ENCODE measurements at regions not wholly inside any gene's neighbourhood (a gene's known extent, or its start where the extent isn't known, plus 50 kb on each side); places are given as distances from the start of the nearest gene placed in this dataset.
"Not testable (repeated sequence)": the region's sequence is repeated elsewhere in the genome, so short reads cannot be mapped to it uniquely, and the experiment has no call there.

- DNase-seq, result no peak
Observed at GRCh38 chr6:93932175-93932574, 512.8 kb upstream of the EPHA7 start.

GRCh38 chr6:93927731-93928130 is 508.4 kb upstream of the EPHA7 start:
- no peak for DNase-seq

- DNase-seq, result no peak
Observed at GRCh38 chr6:93919365-93919764, 500.0 kb upstream of the EPHA7 start.

DNA sequence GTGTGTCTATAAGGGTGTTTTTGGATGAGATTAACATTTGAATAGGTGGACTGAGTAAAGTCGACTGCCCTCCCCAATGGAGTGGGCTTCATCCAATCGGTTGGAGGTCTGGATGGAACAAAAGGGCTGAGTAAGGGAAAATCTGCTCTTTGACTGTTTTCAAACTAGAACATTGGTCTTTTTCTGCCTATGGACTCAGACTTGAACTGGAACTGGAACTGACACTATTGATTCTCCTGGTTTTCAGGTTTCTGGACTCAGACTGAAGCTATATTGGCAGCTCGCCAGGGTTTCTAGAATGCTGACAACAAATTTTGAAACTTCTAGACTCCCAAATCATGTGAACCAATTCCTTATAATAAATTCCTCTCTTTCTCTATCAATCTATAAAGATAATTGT is 498.9 kb upstream of the EPHA7 start:
- DNase-seq, result no peak

GRCh38 chr6:93917216-93917615 is 497.9 kb upstream of the EPHA7 start:
- no peak for DNase-seq

GRCh38 chr6:93916716-93917115 is 497.4 kb upstream of the EPHA7 start:
- DNase-seq, result no peak

GRCh38 chr6:93915961-93916360 is 496.6 kb upstream of the EPHA7 start:
- DNase-seq, result no peak

GRCh38 chr6:93902517-93902916 is 483.2 kb upstream of the EPHA7 start:
- DNase-seq, result no peak

DNA sequence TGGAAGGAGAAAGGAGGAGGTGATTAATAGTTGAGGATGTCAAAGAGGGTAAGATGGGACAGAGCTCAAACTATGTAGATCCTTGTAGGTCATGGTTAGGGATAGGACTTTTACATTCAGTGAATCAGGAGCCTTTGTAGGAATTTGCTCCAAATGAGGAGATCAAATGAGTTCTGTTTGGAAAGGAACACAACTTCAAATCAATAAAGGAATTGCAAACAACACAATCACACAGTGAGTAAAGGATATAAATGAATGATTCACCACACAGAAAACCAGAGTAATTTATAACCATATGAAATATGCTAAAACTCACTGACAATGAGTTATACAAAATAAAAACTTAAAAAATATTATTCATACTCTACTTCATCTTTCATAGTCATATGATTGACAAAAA is 480.8 kb upstream of the EPHA7 start:
- DNase-seq, result no peak

DNA sequence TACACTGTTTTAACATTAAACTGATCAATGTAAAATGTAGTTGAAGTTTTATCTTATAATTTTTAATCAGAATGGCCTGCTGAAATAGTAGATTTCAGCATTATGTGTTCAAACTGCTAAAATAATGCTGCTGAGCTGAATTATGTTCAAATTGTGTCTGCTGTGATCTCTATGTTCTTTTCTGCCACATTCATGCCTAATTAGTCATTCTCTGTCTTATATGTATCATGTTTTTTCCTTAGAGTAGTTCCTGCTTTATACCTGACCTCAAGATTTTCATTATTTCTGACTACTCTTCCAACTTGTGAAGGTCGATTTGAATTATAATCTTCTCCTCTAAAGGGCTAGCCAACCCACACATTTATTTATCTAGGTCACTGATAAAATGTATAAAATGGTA is 476.7 kb upstream of the EPHA7 start:
- DNase-seq, result no peak

DNA sequence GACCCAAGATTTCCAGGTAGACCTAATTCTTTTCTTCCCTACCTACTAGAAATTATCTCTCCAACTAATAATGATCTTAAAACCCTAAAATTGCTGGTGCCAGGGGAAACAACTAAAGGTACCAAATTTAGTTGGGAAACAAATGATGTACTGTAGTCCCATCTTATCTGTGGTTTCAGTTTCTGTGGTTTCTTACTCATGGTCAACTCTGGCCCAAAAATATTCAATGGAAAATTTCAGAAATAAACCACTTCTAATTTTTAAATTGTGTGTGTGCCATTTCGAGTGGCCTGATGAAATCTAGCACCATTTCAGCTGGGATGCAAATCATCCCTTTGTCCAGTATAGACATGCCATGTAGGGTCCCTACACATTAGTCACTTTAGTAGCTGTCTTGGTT is 475.2 kb upstream of the EPHA7 start:
- no peak for DNase-seq

- DNase-seq, result no peak
Observed at GRCh38 chr6:93889713-93890112, 470.4 kb upstream of the EPHA7 start.

DNA sequence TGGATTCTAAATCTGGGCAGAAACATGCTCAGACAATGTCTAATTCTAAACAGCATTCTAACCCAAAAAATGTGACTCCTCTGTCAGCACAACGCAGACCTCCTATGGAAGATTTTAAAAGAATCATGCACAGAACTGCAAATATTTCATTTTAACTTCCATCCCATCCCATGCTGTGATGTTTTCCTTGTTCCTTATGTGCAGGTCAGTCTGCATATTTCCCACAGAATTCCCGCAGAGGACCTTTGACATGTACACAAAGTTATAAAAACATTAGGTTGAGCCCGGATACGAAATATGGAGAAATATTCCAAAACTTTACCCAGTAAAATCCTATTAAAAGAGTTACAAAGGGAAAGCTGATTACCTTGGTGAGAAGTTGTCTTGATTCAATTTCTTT is 467.1 kb upstream of the EPHA7 start:
- no peak for DNase-seq

- no peak for DNase-seq
Observed at GRCh38 chr6:93859971-93860370, 440.6 kb upstream of the EPHA7 start.

DNA sequence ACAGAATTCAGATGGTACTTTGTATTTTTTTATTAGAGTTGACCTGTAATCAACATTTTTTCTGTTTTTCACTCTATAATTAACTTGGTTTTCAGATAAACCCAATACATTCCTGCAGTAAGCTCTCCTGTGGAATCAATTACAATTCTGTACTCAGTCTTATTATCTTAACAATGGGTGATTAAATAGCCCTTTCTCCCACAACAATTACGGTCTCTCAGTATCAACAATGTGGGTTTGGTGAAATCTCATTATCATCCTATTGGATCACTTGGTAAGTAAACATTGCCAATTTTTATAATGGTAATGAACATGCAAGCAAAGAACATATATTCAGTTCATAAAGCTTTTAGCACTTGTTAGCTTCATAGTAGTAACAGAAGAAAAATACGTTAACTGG is 438.9 kb upstream of the EPHA7 start:
- DNase-seq, result no peak

DNA sequence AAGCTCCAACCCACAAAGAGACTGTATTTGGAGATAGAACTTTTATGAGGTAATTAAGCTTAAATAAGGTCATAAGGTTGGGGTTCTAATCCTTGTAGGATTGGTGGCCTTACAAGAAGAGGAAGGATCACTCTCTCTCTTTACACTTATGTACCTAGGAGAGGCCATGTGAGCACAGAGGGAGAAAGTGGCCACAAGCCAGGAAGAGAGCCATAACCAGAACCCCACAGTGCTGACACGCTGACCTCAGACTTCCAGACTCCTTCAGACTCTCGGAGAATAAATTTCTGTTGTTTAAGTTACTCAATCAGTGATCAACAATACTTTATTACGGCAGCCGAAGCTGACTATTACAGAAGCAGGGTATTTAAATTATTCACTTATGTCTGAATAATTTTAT is 430.5 kb upstream of the EPHA7 start:
- DNase-seq, result no peak

DNA sequence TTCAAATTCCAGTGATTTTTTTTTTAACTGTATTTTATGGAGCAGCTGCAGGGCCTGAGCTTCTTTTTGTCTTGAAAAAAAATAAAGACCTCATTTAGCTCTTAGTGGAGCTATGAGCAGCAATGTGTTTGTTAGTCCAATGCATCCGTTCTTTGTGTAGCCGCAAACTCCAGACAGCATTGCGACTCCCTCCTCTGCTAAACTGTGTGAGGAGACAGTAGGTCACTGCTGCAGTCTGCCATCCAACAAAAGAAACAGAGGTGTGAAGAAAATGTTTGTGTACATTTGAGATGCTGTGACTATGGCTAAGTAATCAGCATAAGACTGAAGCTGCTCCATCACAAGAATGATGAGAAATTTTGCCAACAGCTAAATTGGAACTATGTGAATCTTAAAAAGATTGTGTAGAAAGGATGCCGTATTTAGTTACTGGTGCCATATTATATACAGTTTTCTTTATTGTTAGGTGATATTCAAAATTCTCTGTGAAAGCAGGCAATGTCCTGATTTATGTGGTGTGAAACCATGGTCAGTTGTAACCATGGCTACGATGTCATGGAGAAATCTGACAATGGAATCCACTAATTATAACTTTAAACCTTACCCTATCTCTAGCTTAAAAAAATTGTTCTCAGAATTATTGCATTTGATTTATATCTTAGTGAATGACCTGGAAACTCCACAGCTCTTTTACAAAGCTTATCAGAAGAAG is 428.8 kb upstream of the EPHA7 start:
- no peak for DNase-seq

DNA sequence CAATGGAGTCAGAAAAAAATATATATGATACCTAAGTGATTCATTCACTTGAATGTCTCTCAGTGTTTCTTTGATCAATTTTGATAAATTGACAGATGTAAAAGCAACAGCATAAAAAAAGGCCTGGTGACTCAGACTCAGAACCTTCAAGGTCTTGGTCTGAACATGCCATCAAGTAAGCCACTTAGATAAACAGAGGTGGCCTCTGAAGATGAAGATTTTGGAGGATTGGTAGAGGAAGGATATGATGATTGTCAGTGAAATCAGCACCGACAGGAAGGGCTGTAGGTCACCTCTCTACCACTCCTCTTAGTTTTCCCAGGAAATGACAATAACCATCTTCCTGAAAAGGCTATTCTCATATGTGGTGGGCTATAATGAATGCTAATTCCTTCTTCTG is 422.8 kb upstream of the EPHA7 start:
- DNase-seq, result no peak

DNA sequence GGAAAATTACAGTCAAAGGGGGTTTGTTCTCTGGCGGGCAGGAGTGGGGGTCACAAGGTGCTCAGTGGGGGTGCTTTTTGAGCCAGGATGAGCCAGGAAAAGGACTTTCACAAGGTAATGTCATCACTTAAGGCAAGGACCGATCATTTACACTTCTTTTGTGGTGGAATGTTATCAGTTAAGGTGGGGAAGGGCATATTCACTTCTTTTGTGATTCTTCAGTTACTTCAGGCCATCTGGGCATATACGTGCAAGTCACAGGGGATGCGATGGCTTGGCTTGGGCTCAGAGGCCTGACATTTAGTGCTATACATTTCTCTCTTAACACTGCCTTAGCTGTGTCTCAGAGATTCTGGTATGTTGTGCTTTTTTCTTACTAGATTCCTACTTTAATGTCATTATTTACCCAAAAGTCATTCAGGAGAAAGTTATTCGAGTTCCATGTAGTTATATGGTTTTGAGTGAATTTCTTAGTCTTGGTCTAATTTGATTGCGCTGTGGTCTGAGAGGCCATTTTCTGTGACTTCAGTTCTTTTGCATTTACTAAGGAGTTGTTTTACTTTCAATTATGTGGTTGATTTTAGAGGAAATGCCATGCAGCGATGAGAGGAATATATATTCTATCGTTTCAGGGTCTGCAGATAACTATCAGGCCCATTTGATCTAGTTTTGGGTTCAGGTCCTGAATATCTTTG is 416.2 kb upstream of the EPHA7 start:
- DNase-seq, result not testable (repeated sequence)

GRCh38 chr6:93835026-93835425 is 415.7 kb upstream of the EPHA7 start:
- DNase-seq, result not testable (repeated sequence)

- DNase-seq, result not testable (repeated sequence)
Observed at GRCh38 chr6:93833326-93833725, 414.0 kb upstream of the EPHA7 start.

DNA sequence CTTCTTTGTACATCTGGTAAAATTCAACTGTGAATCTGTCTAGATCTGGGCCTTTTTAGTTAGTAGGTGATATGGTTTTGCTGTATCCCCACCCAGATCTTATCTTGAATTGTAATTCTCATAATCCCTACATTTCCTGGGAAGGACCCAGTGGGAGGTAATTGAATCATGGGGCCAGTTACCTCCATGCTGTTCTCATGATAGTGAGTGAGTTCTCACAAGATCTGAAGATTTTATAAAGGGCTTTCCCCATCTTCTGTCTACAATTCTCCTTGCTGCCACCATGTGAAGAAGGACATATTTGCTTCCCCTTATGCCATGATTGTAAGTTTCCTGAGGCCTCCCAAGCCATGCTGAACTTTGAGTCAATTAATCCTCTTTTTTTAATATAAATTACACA is 410.4 kb upstream of the EPHA7 start:
- not testable (repeated sequence) for DNase-seq

- DNase-seq, result no peak
Observed at GRCh38 chr6:93829009-93829408, 409.6 kb upstream of the EPHA7 start.

DNA sequence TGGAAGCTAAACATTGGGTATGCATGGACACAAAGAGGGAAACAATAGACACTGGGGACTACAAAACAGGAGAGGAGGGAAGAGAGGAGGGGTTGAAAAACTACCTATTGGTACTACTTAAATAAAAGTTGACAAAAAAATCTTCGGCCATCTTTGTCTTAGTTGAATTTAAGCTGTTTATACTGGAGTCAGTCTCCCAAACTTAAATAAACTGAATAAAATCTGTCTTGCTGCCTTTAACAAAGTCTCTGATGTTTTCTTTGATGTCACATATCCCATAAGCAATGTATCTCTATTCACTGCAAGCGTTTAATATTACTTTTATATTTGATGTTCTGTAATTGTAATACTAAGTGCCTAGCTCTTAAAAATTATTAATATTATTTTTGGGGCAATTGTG is 409.2 kb upstream of the EPHA7 start:
- DNase-seq, result no peak

DNA sequence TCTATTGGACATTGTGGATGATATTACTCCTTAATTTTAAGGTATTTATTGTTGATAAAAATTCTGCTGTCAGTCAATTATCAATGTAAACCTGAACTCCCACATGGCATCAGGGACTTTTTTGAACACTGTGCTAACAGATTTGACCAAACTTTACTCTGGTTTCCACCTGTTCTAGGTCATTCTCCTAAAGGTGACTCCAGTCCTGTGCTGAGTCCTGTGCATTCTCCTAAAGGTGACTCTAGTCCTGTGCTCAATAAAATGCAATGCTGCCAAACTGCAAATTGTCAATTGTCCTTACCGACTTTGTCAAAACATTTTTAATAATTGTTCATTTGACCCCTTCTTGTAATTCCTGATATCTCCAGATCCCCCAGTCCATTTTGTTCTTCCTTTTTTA is 408.4 kb upstream of the EPHA7 start:
- no peak for DNase-seq
